GM18868 (cell line): ENCODE measurements at regions not wholly inside any gene's neighbourhood (a gene's known extent, or its start where the extent isn't known, plus 50 kb on each side); places are given as distances from the start of the nearest gene placed in this dataset.

ENCODE experiments used
- ATAC-seq: cut with Tn5 transposase; IDR thresholded peaks from one replicate; pipeline ENCODE4 v1.9.1; 2021; ENCODE audit warnings: mild to moderate bottlenecking, moderate library complexity; ENCODE audit not compliant: unreplicated experiment

- ATAC-seq = no peak
Observed at GRCh38 chr15:86021281-86022264, 58.1 kb upstream of the AGBL1 start.

DNA sequence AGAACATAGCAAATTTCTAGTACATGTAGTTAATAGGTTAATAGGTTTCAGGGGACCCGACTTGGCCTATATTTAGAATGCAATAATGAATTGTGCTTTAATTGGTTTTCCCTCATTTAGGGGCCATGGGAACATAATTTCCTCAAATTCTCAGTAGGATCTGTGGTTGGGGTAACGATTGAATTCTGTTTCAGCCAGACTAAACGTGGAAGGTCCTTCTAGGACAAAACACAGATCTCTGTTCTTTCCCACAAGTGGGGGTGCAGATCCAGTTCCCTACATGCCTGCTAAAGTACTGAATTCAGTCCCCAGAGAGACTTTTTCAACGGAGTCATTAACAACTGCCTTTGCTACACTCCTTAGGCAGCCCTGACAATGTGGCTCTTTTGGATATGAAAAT, 50.7 kb upstream of the AGBL1 start:
- ATAC-seq = no peak
